HCT116 (cell line): ENCODE measurements at regions not wholly inside any gene's neighbourhood (a gene's known extent, or its start where the extent isn't known, plus 50 kb on each side); places are given as distances from the start of the nearest gene placed in this dataset.

Source experiments
- ATAC-seq: fragments of 200-7000 bp; cut with Tn5 transposase; 2 replicates; pipeline ENCODE4 v1.9.1; 2020; ENCODE audit warnings: mild to moderate bottlenecking, moderate library complexity
- BruUV-seq: library from RNA; stranded (reverse); fragments of 400-500 nt; replicated peaks from 2 replicates; lab custom pipeline; 2021; lab: Mats Ljungman, UMichigan
- CTCF ChIA-PET: fragments of 300-600 bp; sonication (Branson Sonifier 250); formaldehyde crosslinking; loops from one replicate; lab custom pipeline; 2021; ENCODE audit warnings: antibody characterized with exemption; lab: Charles Lee
- POLR2A ChIA-PET: fragments of 300-600, 350-600 bp; sonication (Branson Sonifier 250); formaldehyde crosslinking; loops from one replicate; lab custom pipeline; 2021; ENCODE audit warnings: antibody characterized with exemption; lab: Charles Lee
- RAD21 ChIA-PET, 2 experiments: fragments of 300-600 bp; sonication (Branson Sonifier 250); formaldehyde crosslinking; loops; one replicate each; lab custom pipeline; 2023; ENCODE audit warnings: low total read pairs in 2 of 2; ENCODE audit not compliant: uncharacterized antibody in 2 of 2, unreplicated experiment in 2 of 2, low non-redundant PET in 1 of 2; lab: Charles Lee
- DNase-seq: peaks from one replicate; pipeline ENCODE4 v3.0.0-alpha.2; 2010; ENCODE audit warnings: low read depth, low spot score
- H2AFZ ChIP-seq: fragments of 200-600 bp; shearing (Covaris generic), sonication (generic); 2 replicates; pipeline ENCODE4 v1.6.1; 2017; ENCODE audit warnings: low read depth, mixed run types, mixed read lengths, antibody characterized with exemption, low read length; ENCODE audit not compliant: poor library complexity, severe bottlenecking
- H3K27ac ChIP-seq: 2 replicates; pipeline ENCODE4 v1.5.1; 2012; ENCODE audit warnings: low read depth, low read length
- H3K27me3 ChIP-seq: fragments of 200-600 bp; sonication (generic); 2 replicates; pipeline ENCODE4 v1.6.1; 2016; ENCODE audit warnings: mixed run types, low read length, mixed read lengths; ENCODE audit not compliant: insufficient read depth
- H3K36me3 ChIP-seq, 2 experiments: fragments of 200-500 bp in 1 of 2; fragments of 200-600 bp in 1 of 2; sonication (Bioruptor generic) in 1 of 2; sonication (generic) in 1 of 2; 2 replicates each; pipeline versions ENCODE4 v1.5.1 to v1.6.1; 2014 to 2016; ENCODE audit warnings: low read length in 2 of 2, inconsistent platforms in 1 of 2, mixed read lengths in 1 of 2, mixed run types in 1 of 2; ENCODE audit not compliant: insufficient read depth in 2 of 2, control insufficient read depth in 1 of 2
- H3K4me1 ChIP-seq, 2 experiments: fragments of 200-600 bp in 1 of 2; sonication (generic) in 1 of 2; 2 replicates each; pipeline versions ENCODE4 v1.5.1 to v1.6.1; 2012 to 2017; ENCODE audit warnings: low read length in 2 of 2, inconsistent platforms in 1 of 2, mild to moderate bottlenecking in 1 of 2, mixed read lengths in 1 of 2, mixed run types in 1 of 2, moderate library complexity in 1 of 2; ENCODE audit not compliant: insufficient read depth in 2 of 2, control insufficient read depth in 1 of 2
- H3K4me2 ChIP-seq: fragments of 200-600 bp; sonication (generic); 2 replicates; pipeline ENCODE4 v1.6.1; 2017; ENCODE audit warnings: mixed run types, low read length, mixed read lengths
- H3K4me3 ChIP-seq, 2 experiments: fragments of 200-600 bp in 1 of 2; sonication (generic) in 1 of 2; replicated peaks in 1 of 2; 2 replicates each; pipeline ENCODE4 v1.5.1; 2011 to 2016; ENCODE audit warnings: low read length in 2 of 2, control low read depth in 1 of 2, low read depth in 1 of 2, mild to moderate bottlenecking in 1 of 2, mixed read lengths in 1 of 2, mixed run types in 1 of 2
- H3K79me2 ChIP-seq: fragments of 200-600 bp; sonication (generic); 2 replicates; pipeline ENCODE4 v1.6.1; 2017; ENCODE audit warnings: mild to moderate bottlenecking, mixed run types, low read length, moderate library complexity, mixed read lengths; ENCODE audit not compliant: insufficient read depth
- H3K9ac ChIP-seq: fragments of 200-600 bp; sonication (generic); 2 replicates; pipeline ENCODE4 v1.6.1; 2016; ENCODE audit warnings: low read length, mixed read lengths
- H3K9me2 ChIP-seq: fragments of 200-600 bp; sonication (generic), shearing (Covaris generic); 2 replicates; pipeline ENCODE4 v1.6.1; 2017; ENCODE audit warnings: mixed run types, mild to moderate bottlenecking, moderate library complexity; ENCODE audit not compliant: insufficient read depth
- H3K9me3 ChIP-seq, 2 experiments: fragments of 200-500 bp in 1 of 2; fragments of 200-600 bp in 1 of 2; sonication (Bioruptor generic) in 1 of 2; sonication (generic) in 1 of 2; 2 replicates each; pipeline ENCODE4 v1.6.1; 2014 to 2017; ENCODE audit warnings: low read length in 2 of 2, mixed read lengths in 2 of 2, inconsistent platforms in 1 of 2, low read depth in 1 of 2, mild to moderate bottlenecking in 1 of 2, mixed run types in 1 of 2, moderate library complexity in 1 of 2; ENCODE audit not compliant: control insufficient read depth in 1 of 2, insufficient read depth in 1 of 2
- H4K20me1 ChIP-seq: fragments of 200-600 bp; sonication (generic), shearing (Covaris generic); 2 replicates; pipeline ENCODE4 v1.6.1; 2017; ENCODE audit warnings: mixed run types, mild to moderate bottlenecking, moderate library complexity; ENCODE audit not compliant: insufficient read depth
- ATF3 ChIP-seq: IDR thresholded peaks from 2 replicates; pipeline ENCODE4 v1.6.1; 2012
- CEBPB ChIP-seq: IDR thresholded peaks from 2 replicates; pipeline ENCODE4 v1.6.1; 2012; ENCODE audit warnings: low read depth
- ELF1 ChIP-seq: IDR thresholded peaks from 2 replicates; pipeline ENCODE4 v1.6.1; 2012; ENCODE audit warnings: low read depth, borderline replicate concordance
- EZH2phosphoT487 ChIP-seq: fragments of 200-600 bp; IDR thresholded peaks from 2 replicates; pipeline ENCODE4 v1.6.1; 2018; ENCODE audit warnings: antibody characterized with exemption, borderline replicate concordance
- JUND ChIP-seq: IDR thresholded peaks from 2 replicates; pipeline ENCODE4 v1.6.1; 2012
- REST ChIP-seq: IDR thresholded peaks from 2 replicates; pipeline ENCODE4 v1.6.1; 2012; ENCODE audit warnings: low read depth
- TCF7L2 ChIP-seq: IDR thresholded peaks from 2 replicates; pipeline ENCODE4 v1.7.0; 2011; ENCODE audit warnings: borderline replicate concordance, inconsistent platforms; ENCODE audit not compliant: insufficient read depth, insufficient read length; ENCODE audit errors: extremely low read depth
- YY1 ChIP-seq: IDR thresholded peaks from 2 replicates; pipeline ENCODE4 v1.6.1; 2011; ENCODE audit warnings: low read length, low read depth, moderate library complexity, mild to moderate bottlenecking; ENCODE audit not compliant: insufficient replicate concordance; ENCODE audit errors: extremely low read depth
- ZFX ChIP-seq: fragments of 450-650 bp; IDR thresholded peaks from 2 replicates; pipeline ENCODE4 v1.6.1; 2017
- intact Hi-C: fragments of 100-400 bp; cut with micrococcal nuclease; formaldehyde crosslinking; loops from 2 replicates; pipeline ENCODE4 v1.10.0; 2022
- TF ChIP-seq, protein P1 (sequence below): IDR thresholded peaks from 2 replicates; pipeline ENCODE4 v1.6.1; 2011; ENCODE audit warnings: mild to moderate bottlenecking, low read length, moderate library complexity; ENCODE audit not compliant: insufficient replicate concordance; ENCODE audit errors: extremely low read depth
- TF ChIP-seq, protein P2 (sequence below): IDR thresholded peaks from 2 replicates; pipeline ENCODE4 v1.6.1; 2012
- TF ChIP-seq, protein P3 (sequence below), 3 experiments: fragments of 200-600 bp in 1 of 3; sonication (generic) in 1 of 3; IDR thresholded peaks in 2 of 3; conservative IDR thresholded peaks in 1 of 3; 2 replicates each; pipeline ENCODE4 v1.5.1; 2012 to 2017; ENCODE audit warnings: low read depth in 2 of 3, low read length in 2 of 3, antibody characterized with exemption in 1 of 3, borderline replicate concordance in 1 of 3, control low read depth in 1 of 3, mild to moderate bottlenecking in 1 of 3, mixed read lengths in 1 of 3, mixed run types in 1 of 3, moderate library complexity in 1 of 3; ENCODE audit not compliant: insufficient read depth in 1 of 3

DNA sequence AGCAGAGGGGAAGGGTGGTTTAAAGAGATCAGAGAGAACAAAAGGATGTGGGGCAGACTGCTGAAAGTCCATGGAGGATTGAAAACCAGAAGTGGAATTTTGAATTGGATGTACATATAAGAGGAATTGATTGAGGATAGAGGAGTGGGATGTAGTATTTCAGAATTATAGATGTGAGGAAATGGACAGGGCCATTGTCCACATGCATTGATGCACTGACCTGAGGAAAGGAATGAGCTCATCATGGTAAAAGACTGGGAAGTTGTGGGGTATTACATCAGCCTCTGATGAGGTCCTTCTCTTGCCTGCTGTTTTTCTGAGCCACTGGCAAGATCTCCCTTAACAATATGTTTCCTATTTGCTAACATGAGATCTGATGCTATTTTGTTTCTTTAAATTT, 365.7 kb upstream of the FANCL start:
- ATAC-seq: no peak
- Histone ChIP-seq H3K4me2 (no peak overlapping the region), H3K27ac (no peak overlapping the region), H3K4me1 (no peaks in the 10 kb centered on the region), H2AFZ (no peak overlapping the region), H3K9me2 (no peaks in the 10 kb centered on the region), H3K9me3 (no peaks in the 10 kb centered on the region), H4K20me1 (no peaks in the 10 kb centered on the region), H3K4me3 (no peak overlapping the region), H3K79me2 (no peaks in the 10 kb centered on the region)
- ChIA-PET CTCF (no interaction called here), POLR2A (no interaction called here), RAD21 (no interaction called here)
- intact Hi-C loops: no loop called here
- TF ChIP-seq ATF3 (no peak), ELF1 (no peak), YY1 (no peak), CEBPB (no peak), JUND (no peak), EZH2phosphoT487 (no peak)
- TF ChIP-seq, all 23 proteins: peak for 0
- Histone ChIP-seq H3K9ac (no peak overlapping the region), H3K27me3 (no peaks in the 10 kb centered on the region), H3K36me3 (no peaks in the 10 kb centered on the region)
- DNase-seq: no peak
- no TSS peak for BruUV-seq

DNA sequence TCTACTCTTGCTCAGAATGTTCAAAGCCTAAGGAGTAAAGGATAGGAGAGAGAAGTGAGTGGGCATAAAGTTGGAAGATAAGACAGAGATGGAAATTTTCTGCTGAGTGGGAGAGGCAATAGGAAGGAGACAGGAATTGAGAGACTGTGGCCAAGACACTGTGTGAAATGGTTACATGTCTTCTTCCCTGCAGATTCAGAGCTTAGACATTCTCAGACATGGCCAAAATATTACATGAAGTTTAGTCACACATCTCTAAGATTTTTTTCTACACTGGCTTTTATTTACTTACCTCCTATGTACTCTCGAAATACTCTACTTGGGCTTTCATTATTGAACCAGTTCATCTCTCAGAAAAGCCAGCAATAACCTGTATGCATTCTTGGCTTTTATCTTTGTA, 363.0 kb upstream of the FANCL start:
- Histone ChIP-seq H3K4me2 (no peak overlapping the region), H3K4me1 (no peaks in the 10 kb centered on the region), H4K20me1 (no peaks in the 10 kb centered on the region), H3K9me3 (no peaks in the 10 kb centered on the region), H3K36me3 (no peaks in the 10 kb centered on the region), H3K4me3 (no peak overlapping the region), H3K79me2 (no peaks in the 10 kb centered on the region), H2AFZ (no peak overlapping the region), H3K9me2 (no peaks in the 10 kb centered on the region), H3K27me3 (no peaks in the 10 kb centered on the region), H3K27ac (no peak overlapping the region), H3K9ac (no peak overlapping the region)
- ChIA-PET RAD21 (no interaction called here), POLR2A (no interaction called here), CTCF (no interaction called here)
- no peak for ATAC-seq
- DNase-seq: no peak
- no TSS peak for BruUV-seq
- intact Hi-C loops: no loop called here
- TF ChIP-seq, protein P1, sequence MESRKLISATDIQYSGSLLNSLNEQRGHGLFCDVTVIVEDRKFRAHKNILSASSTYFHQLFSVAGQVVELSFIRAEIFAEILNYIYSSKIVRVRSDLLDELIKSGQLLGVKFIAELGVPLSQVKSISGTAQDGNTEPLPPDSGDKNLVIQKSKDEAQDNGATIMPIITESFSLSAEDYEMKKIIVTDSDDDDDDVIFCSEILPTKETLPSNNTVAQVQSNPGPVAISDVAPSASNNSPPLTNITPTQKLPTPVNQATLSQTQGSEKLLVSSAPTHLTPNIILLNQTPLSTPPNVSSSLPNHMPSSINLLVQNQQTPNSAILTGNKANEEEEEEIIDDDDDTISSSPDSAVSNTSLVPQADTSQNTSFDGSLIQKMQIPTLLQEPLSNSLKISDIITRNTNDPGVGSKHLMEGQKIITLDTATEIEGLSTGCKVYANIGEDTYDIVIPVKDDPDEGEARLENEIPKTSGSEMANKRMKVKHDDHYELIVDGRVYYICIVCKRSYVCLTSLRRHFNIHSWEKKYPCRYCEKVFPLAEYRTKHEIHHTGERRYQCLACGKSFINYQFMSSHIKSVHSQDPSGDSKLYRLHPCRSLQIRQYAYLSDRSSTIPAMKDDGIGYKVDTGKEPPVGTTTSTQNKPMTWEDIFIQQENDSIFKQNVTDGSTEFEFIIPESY: no peak
- TF ChIP-seq ZFX (no peak), TCF7L2 (no peak), YY1 (no peak), ELF1 (no peak), REST (no peak)
- TF ChIP-seq, protein P2, sequence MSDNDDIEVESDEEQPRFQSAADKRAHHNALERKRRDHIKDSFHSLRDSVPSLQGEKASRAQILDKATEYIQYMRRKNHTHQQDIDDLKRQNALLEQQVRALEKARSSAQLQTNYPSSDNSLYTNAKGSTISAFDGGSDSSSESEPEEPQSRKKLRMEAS: no peak
- TF ChIP-seq, protein P3, sequence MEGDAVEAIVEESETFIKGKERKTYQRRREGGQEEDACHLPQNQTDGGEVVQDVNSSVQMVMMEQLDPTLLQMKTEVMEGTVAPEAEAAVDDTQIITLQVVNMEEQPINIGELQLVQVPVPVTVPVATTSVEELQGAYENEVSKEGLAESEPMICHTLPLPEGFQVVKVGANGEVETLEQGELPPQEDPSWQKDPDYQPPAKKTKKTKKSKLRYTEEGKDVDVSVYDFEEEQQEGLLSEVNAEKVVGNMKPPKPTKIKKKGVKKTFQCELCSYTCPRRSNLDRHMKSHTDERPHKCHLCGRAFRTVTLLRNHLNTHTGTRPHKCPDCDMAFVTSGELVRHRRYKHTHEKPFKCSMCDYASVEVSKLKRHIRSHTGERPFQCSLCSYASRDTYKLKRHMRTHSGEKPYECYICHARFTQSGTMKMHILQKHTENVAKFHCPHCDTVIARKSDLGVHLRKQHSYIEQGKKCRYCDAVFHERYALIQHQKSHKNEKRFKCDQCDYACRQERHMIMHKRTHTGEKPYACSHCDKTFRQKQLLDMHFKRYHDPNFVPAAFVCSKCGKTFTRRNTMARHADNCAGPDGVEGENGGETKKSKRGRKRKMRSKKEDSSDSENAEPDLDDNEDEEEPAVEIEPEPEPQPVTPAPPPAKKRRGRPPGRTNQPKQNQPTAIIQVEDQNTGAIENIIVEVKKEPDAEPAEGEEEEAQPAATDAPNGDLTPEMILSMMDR (IDR thresholded peaks at IDR 0.05 in 2 of 3, conservative IDR thresholded peaks at IDR 0.05 in 1 of 3; ENCODE audit: borderline replicate concordance in 1 of 3, insufficient read depth in 1 of 3, low read depth in 2 of 3, low read length in 2 of 3): no peak
